IPS-20b (cell line): ENCODE measurements at regions not wholly inside any gene's neighbourhood (a gene's known extent, or its start where the extent isn't known, plus 50 kb on each side); places are given as distances from the start of the nearest gene placed in this dataset.

ENCODE experiments used
- H3K27ac ChIP-seq: one replicate; pipeline ENCODE4 v1.5.1; 2013; ENCODE audit warnings: low read length
- H3K27me3 ChIP-seq: 2 replicates; pipeline ENCODE4 v1.6.1; 2013; ENCODE audit warnings: mild to moderate bottlenecking, low read length, inconsistent platforms; ENCODE audit not compliant: insufficient read depth
- H3K36me3 ChIP-seq: 2 replicates; pipeline ENCODE4 v1.6.1; 2013; ENCODE audit warnings: low read depth, mild to moderate bottlenecking, inconsistent platforms, low read length, moderate library complexity; ENCODE audit not compliant: insufficient read depth
- H3K4me1 ChIP-seq: 2 replicates; pipeline ENCODE4 v1.6.1; 2013; ENCODE audit warnings: mild to moderate bottlenecking, control low read depth, inconsistent platforms, low read length, moderate library complexity; ENCODE audit not compliant: insufficient read depth
- H3K4me3 ChIP-seq: 2 replicates; pipeline ENCODE4 v1.5.1; 2013; ENCODE audit warnings: mild to moderate bottlenecking, low read length, inconsistent platforms
- H3K9ac ChIP-seq: 2 replicates; pipeline ENCODE4 v1.6.1; 2013; ENCODE audit warnings: low read depth, mild to moderate bottlenecking, inconsistent platforms, low read length, moderate library complexity
- H3K9me3 ChIP-seq: 2 replicates; pipeline ENCODE4 v1.6.1; 2013; ENCODE audit warnings: mild to moderate bottlenecking, low read depth, low read length, inconsistent platforms; ENCODE audit not compliant: insufficient read depth

DNA sequence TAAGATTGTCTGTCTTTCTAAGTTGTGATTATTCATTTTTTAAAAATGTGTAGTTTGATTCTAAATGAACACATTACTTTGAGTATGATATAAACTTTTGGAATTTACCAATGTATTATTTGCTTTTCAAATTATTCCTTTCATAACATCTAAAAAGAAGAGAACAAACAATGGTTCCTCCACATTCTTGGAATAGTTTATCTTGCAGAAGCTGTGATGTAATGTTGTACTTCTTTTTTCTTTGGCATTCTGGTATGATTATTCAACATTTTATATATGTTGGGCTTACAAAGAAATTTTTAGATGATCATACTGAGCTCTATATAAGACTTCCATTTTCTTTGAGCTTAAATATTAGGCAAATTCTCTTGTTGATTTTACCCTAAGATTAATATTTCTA lies 419.2 kb downstream of the DIPK2A start:
- no peak overlapping the region for H3K9ac ChIP-seq
- no peak overlapping the region for H3K4me3 ChIP-seq
- H3K27ac ChIP-seq, result no peak overlapping the region
- H3K4me1 ChIP-seq, result no peaks in the 10 kb centered on the region
- no peaks in the 10 kb centered on the region for H3K9me3 ChIP-seq
- no peaks in the 10 kb centered on the region for H3K27me3 ChIP-seq
- no peaks in the 10 kb centered on the region for H3K36me3 ChIP-seq

DNA sequence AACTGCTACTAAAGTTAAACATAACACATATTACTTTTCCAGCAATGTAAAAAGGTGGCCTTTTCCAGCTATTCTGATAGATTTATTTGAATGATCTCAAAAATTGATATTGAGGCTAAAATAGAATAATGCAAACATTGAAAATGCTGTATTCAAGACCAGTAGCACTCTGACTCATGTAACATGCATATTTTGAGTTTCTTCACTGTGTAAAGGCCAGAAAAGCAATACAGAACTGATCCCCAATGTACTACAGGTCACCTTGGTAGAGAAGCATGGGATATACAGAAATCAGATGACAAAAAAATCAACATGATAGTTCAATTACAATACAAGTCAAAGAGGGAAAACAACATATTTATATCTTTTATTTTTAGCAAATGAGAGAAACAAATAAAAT lies 419.6 kb downstream of the DIPK2A start:
- Histone ChIP-seq H3K27ac (no peak overlapping the region), H3K9me3 (no peaks in the 10 kb centered on the region), H3K4me3 (no peak overlapping the region), H3K4me1 (no peaks in the 10 kb centered on the region), H3K9ac (no peak overlapping the region), H3K27me3 (no peaks in the 10 kb centered on the region), H3K36me3 (no peaks in the 10 kb centered on the region)

DNA sequence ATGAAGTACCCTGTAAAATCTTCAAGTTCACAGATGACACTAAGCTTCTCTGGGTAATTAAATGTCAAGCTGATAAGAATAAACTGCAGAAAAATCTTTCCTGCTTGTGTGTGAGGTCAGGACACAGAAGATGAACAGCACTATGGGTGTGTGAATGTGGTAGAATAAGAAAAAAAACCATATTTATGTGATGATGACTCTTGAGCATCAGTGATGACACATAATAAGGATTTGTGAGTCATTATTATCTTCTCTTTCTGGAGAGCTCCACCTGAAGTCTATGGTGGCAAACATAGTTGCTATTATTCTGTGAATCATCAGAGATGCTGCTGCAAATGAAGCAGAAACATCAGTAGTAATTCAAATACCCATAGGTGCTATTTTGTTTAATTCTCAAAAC lies 422.4 kb downstream of the DIPK2A start:
- Histone ChIP-seq H3K4me3 (no peak overlapping the region), H3K9ac (no peak overlapping the region), H3K4me1 (no peaks in the 10 kb centered on the region), H3K36me3 (no peaks in the 10 kb centered on the region), H3K27me3 (no peaks in the 10 kb centered on the region), H3K27ac (no peak overlapping the region), H3K9me3 (no peaks in the 10 kb centered on the region)

DNA sequence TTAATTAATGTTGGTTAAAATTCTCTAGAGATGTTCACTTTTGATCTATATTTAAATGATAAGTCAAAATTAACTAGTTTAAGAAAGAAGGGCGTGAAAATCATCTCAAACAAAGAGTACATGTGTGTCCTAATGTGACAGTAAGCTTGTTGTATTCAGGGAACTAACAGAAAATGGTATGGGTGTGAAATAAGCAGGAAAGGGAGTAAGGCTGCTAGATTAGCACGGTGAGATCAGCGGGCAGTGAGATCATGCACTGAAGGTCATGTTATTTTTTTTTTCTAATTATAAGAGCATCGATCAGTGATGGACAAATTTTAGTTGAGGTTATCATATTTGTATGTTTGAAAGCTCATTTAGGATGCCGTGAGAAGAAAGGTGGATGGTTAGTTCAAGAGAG lies 430.8 kb downstream of the DIPK2A start:
- Histone ChIP-seq H3K27me3 (no peaks in the 10 kb centered on the region), H3K36me3 (no peaks in the 10 kb centered on the region), H3K4me3 (no peak overlapping the region), H3K9ac (no peak overlapping the region), H3K9me3 (no peaks in the 10 kb centered on the region), H3K27ac (no peak overlapping the region), H3K4me1 (no peaks in the 10 kb centered on the region)

DNA sequence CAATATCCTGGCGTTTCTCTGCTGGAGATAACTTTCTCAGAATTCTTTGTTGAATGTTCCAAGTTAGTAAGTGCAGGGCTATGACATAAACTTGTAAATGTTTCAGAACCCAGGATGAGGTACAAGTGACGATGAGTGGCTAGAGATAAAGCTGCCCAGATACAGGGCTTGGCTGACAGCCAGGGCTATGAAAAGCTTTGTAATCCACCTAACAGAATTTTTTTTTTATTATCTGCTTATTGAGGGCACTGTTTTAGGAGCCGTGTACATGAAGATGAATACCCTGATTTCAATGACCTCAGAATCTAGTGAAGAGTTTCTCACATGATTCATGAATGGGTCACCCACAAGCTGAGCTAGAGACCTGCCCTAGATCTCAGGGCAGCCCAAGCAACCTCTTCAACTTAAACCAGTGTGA lies 431.4 kb downstream of the DIPK2A start:
- Histone ChIP-seq H3K27me3 (no peaks in the 10 kb centered on the region), H3K36me3 (no peaks in the 10 kb centered on the region), H3K9me3 (no peaks in the 10 kb centered on the region), H3K27ac (no peak overlapping the region), H3K9ac (no peak overlapping the region), H3K4me1 (no peaks in the 10 kb centered on the region), H3K4me3 (no peak overlapping the region)

DNA sequence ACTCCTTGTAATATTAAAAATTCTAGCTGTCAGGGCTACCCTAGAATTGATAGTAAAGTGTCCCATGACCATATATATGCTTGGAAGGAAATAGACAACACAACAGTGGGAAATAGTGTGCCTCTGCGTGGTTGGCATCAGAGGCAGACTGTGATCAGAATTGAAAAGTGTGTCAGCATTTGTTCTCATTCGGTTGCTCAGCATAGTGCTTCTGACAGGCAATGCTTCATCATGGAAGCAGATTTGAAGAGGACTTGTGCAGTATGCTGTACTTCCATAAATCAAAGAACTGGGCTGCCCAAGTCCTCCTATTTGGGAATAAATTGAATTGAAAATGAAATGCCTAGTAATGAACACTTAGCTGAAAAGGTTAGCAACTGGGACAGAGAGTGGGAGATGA lies 435.7 kb downstream of the DIPK2A start:
- H3K4me1 ChIP-seq, result no peaks in the 10 kb centered on the region
- no peak overlapping the region for H3K4me3 ChIP-seq
- no peak overlapping the region for H3K9ac ChIP-seq
- no peaks in the 10 kb centered on the region for H3K36me3 ChIP-seq
- H3K9me3 ChIP-seq, result no peaks in the 10 kb centered on the region
- no peaks in the 10 kb centered on the region for H3K27me3 ChIP-seq
- no peak overlapping the region for H3K27ac ChIP-seq

DNA sequence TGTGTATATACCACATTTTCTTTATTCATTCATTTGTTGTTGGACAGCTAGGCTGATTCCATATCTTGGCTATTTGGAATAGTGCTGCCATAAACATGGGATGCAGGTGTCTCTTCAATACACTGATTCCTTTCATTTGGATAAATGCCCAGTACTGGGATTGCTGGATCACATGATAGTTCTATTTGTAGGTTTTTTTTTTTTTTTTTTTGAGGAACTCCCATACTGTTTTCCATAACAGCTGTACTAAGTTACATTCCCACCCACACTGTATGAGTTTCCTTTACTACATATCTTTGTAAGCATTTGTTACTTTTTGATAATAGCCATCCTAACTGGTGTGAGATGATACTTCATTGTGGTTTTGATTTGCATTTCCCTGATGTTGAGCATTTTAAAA lies 437.7 kb downstream of the DIPK2A start:
- Histone ChIP-seq H3K27me3 (no peaks in the 10 kb centered on the region), H3K27ac (no peak overlapping the region), H3K4me3 (no peak overlapping the region), H3K36me3 (no peaks in the 10 kb centered on the region), H3K4me1 (no peaks in the 10 kb centered on the region), H3K9me3 (no peaks in the 10 kb centered on the region), H3K9ac (no peak overlapping the region)

DNA sequence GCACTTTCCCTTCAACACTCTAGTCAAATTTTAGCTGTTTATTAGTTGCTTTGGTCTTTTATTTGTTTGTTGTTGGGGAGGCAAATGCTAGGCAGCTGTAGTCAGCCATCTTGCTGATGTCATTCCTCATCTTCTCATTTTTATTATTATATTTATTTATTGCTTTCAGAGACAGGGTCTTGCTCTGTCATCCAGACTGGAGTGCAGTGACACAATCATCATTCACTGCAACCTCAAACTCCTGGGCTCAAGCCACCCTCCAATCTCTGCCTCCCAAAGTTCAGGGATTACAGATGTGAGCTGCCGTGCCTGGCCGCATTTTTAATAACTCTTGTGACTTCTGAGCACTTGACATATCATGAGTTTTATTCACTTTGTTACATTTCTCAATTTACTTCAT lies 441.4 kb downstream of the DIPK2A start:
- no peaks in the 10 kb centered on the region for H3K36me3 ChIP-seq
- no peak overlapping the region for H3K4me3 ChIP-seq
- no peak overlapping the region for H3K27ac ChIP-seq
- no peaks in the 10 kb centered on the region for H3K9me3 ChIP-seq
- H3K27me3 ChIP-seq, result no peaks in the 10 kb centered on the region
- no peaks in the 10 kb centered on the region for H3K4me1 ChIP-seq
- H3K9ac ChIP-seq, result no peak overlapping the region

DNA sequence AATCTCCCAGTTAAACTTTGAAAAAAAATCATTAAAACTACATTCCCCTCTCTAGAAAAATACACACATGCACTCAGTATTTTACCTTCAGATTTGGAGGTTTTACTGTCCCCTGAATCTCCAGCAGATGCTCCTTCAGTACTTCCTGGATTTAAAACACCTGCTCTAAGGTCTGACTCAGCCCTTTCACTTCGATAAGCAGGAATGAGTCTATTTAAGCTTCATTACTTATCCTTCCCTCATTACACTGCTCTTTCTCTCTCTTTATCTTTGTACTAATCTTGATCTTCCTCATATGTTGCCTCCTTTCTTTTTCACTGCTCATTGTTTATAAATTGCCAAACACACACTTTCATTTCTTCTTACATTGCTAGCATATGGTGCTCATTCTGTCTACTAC lies 443.9 kb downstream of the DIPK2A start:
- H3K4me3 ChIP-seq, result no peak overlapping the region
- no peak overlapping the region for H3K9ac ChIP-seq
- H3K36me3 ChIP-seq, result no peaks in the 10 kb centered on the region
- H3K9me3 ChIP-seq, result no peaks in the 10 kb centered on the region
- H3K27me3 ChIP-seq, result no peaks in the 10 kb centered on the region
- H3K4me1 ChIP-seq, result no peaks in the 10 kb centered on the region
- H3K27ac ChIP-seq, result no peak overlapping the region

DNA sequence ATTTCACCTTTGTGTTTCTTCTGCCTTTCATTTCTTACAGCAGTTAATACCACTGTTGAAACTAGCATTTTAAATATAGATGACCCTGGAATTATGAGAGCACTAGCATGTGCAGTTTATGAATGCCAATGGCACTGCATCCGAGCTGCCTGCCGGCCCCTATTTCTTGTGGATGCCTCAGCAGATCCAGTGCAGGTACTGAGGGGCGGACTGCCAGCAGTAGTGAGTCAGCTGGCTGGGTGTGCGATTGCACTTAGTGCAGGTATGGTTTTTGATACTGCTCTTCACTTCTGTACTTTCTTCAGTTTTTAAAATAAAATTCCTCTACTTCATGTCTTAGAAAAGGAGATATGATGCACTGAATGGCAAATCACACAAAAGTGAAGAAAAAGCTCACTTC lies 453.0 kb downstream of the DIPK2A start:
- no peak overlapping the region for H3K4me3 ChIP-seq
- H3K9me3 ChIP-seq, result no peaks in the 10 kb centered on the region
- H3K36me3 ChIP-seq, result no peaks in the 10 kb centered on the region
- H3K27ac ChIP-seq, result no peak overlapping the region
- no peak overlapping the region for H3K9ac ChIP-seq
- no peaks in the 10 kb centered on the region for H3K27me3 ChIP-seq
- no peaks in the 10 kb centered on the region; the same call in 1 of the 2 replicates for H3K4me1 ChIP-seq

DNA sequence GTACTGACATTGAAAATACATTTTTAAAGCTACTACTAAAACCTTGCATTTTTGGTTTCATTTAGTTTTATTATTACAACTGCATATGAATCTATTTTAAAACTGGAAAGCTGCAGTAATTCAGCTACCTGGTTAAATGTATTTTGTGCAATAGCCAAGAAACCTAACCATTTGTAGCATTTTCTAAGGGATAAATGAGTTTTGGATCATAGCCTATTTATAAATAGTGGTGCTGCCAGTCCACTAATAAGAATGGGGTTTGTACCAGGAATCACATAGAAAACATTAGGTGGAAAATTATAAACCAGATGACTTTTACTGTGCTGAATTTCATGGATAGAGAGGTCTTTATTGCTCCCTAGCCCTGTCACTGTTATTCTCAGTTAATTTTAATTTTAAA lies 454.7 kb downstream of the DIPK2A start:
- Histone ChIP-seq H3K27me3 (no peaks in the 10 kb centered on the region), H3K36me3 (no peaks in the 10 kb centered on the region), H3K9ac (no peak overlapping the region), H3K4me3 (no peak overlapping the region), H3K9me3 (no peaks in the 10 kb centered on the region), H3K27ac (no peak overlapping the region), H3K4me1 (no peaks in the 10 kb centered on the region; the same call in 1 of the 2 replicates)

DNA sequence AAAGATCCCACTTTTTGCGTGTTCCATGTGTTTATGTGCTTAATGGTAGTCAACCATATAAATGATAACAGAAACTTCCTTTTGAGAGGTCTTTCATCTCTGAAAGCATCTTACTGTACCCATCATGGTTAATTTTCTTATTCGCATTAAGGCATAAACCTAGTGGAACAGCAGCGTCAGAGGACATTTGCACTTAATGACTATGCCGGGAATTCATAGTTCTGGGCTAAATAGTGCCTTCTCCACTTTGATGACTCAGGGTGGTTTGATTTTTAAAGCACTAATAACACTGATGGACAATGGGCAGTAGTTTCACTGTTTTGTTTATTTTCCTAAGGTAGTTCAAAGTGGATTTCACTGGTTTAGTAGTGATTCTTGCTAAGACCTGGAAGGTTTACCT lies 455.3 kb downstream of the DIPK2A start:
- Histone ChIP-seq H3K9ac (no peak overlapping the region), H3K36me3 (no peaks in the 10 kb centered on the region), H3K27ac (no peak overlapping the region)

DNA sequence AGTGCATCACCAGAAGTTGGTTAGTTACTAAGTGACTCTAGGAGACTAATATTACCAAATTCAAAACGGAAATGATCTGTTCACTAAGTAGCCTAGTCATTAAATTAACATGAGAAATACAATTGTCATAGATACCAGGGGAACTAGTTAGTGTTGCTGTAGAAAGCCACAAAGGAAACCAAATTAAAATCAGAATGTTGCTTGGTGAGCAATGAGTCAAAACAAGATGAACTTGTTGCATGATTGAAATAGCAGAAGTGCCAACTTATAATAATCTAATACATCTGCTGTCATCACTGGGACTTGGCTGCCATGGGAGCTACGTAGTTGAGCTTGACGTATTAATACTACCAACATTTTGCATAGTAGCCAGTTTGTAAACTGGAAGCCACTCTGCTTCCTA lies 458.1 kb downstream of the DIPK2A start:
- Histone ChIP-seq H3K27me3 (no peaks in the 10 kb centered on the region), H3K36me3 (no peaks in the 10 kb centered on the region), H3K27ac (no peak overlapping the region), H3K4me1 (no peaks in the 10 kb centered on the region; the same call in 1 of the 2 replicates), H3K9ac (no peak overlapping the region), H3K9me3 (no peaks in the 10 kb centered on the region), H3K4me3 (no peak overlapping the region)

More for the DNA sequence above, 455.3 kb downstream of the DIPK2A start:
- no peaks in the 10 kb centered on the region for H3K27me3 ChIP-seq
- H3K4me1 ChIP-seq, result no peaks in the 10 kb centered on the region; the same call in 1 of the 2 replicates
- H3K4me3 ChIP-seq, result no peak overlapping the region
- H3K9me3 ChIP-seq, result no peaks in the 10 kb centered on the region
